LHCN-M2 (cell line): ENCODE measurements at regions not wholly inside any gene's neighbourhood (a gene's known extent, or its start where the extent isn't known, plus 50 kb on each side); places are given as distances from the start of the nearest gene placed in this dataset.
"Not testable (repeated sequence)": the region's sequence is repeated elsewhere in the genome, so short reads cannot be mapped to it uniquely, and the experiment has no call there.

Experiments
- DNase-seq: peaks from one replicate; pipeline ENCODE4 v3.0.0-alpha.2; 2012; ENCODE audit warnings: low read depth

GRCh38 chr6:27826612-27826985 lies 85.6 kb downstream of the OR2B2 start:
- not testable (repeated sequence) for DNase-seq

GRCh38 chr6:27825848-27826611 lies 86.2 kb downstream of the OR2B2 start:
- DNase-seq = not testable (repeated sequence)

GRCh38 chr6:27825025-27825793 lies 87.0 kb downstream of the OR2B2 start:
- DNase-seq = peak; percentile 17

DNA sequence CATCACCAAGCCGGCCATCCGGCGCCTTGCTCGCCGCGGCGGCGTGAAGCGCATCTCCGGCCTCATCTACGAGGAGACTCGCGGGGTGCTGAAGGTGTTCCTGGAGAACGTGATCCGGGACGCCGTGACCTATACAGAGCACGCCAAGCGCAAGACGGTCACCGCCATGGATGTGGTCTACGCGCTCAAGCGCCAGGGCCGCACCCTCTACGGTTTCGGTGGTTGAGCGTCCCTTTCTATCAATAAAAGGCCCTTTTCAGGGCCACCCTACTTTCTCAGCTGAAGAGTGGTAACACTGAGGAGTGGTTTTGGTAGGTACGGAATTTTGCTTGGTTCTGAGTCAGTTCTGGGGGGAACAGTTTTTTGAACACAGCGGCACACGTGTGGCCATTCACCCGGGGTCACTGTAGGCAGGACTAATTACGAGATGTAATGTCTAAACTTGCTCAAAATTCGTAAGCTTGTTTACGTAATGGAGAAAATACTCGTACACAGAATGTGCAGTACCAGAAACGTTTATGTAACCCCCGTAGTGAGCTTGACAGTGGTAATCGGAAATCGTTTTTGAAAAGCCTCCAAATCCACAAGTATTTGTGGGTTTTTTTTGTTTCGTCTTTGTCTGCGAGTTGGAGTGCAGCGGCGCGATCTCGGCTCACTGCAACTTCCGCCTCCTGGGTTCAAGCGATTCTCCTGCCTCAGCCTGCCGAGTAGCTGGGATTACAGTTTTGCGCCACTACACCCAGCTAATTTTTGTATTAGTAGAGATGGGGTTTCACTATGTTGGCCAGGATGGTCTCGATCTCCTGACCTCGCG lies 87.8 kb downstream of the OR2B2 start:
- peak; percentile 70 for DNase-seq

DNA sequence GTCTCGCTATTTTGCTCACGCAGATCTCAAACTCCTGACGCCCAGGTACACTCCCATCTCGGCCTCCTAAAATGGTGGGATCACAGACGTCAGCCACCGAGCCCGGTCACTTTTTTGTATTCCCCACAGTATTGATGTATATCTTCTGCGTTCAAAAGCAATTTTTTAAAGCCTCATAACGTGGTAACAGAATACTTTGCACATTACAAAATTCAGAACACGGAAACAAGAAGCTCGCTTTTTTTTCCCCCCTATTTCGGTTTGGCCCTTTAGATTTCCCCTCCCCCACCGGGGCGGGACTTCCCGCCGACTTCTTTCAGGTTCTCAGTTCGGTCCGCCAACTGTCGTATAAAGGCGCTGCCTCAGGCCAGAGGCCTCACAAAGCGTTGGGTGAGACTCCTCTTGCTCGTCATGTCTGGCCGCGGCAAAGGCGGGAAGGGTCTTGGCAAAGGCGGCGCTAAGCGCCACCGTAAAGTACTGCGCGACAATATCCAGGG lies 88.4 kb downstream of the OR2B2 start:
- DNase-seq = peak; percentile 73

DNA sequence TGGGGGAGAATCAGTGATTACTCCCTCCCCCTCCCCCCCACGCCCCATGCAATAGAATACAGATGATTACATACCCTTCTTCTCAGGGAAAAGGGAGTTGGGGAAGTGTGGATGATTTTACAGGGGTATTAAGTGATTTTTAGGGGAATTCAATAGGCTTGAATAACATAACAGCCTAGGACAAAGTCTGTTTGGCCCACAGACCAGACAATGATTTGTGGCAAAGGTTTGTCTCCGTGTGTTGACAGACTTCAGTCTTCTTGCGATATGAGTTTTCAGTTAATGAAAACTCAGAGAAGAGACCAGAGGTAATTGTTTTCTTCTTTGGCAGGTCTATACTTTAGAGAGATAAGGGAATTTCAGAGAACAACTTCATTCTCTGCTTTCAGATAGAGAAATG lies 95.3 kb downstream of the OR2B2 start:
- DNase-seq = no peak

DNA sequence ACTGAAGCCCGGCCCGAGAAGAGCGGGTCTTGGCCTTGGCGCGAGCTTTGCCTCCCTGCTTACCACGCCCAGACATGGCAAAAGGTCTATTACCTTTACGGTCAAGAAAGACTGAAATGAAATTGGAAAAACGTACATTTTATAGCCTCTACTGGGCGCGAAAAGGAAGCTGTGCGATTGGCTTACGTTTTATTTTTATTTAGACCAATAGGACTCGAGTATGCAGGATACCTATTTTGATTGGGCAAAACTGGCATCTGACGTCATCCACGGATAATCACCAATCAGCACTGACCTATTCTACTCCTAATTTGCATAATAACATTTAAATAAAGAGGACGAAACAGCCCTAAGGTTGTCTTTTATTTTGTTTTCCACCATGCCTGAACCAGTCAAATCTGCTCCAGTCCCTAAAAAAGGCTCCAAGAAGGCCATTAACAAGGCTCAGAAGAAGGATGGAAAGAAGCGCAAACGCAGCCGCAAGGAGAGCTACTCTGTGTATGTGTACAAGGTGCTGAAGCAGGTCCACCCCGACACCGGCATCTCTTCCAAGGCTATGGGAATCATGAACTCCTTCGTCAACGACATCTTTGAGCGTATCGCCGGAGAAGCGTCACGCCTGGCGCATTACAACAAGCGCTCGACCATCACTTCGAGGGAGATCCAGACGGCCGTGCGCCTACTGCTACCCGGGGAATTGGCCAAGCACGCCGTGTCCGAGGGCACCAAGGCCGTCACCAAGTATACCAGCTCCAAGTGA lies 97.4 kb downstream of the OR2B2 start:
- no peak for DNase-seq

DNA sequence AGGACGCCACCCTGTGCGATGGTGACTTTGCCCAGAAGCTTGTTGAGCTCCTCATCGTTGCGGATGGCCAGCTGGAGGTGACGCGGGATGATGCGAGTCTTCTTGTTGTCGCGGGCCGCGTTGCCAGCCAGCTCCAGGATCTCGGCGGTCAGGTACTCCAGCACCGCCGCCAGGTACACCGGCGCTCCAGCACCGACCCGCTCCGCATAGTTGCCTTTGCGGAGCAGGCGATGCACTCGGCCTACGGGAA lies 97.9 kb downstream of the OR2B2 start:
- not testable (repeated sequence) for DNase-seq

GRCh38 chr6:27812805-27813492 lies 99.2 kb downstream of the OR2B2 start:
- DNase-seq = no peak

- DNase-seq = no peak
Observed at GRCh38 chr6:27812078-27812804, 100.0 kb downstream of the OR2B2 start.

DNA sequence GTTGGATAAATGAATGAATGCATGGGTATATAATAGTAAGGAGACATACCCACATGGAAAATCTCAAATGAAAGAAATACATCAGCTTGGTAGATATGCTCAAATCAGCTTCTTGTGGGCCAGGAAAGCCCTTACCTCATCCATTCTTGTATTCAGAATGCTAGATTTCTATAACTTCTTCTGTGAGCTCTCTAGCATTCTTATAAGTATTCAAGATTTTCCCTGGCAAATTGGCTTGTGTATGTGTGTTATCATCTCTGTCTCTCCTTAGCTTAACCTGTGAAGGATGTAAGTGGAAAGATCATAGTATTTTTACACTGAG lies 100.8 kb downstream of the OR2B2 start:
- no peak for DNase-seq

DNA sequence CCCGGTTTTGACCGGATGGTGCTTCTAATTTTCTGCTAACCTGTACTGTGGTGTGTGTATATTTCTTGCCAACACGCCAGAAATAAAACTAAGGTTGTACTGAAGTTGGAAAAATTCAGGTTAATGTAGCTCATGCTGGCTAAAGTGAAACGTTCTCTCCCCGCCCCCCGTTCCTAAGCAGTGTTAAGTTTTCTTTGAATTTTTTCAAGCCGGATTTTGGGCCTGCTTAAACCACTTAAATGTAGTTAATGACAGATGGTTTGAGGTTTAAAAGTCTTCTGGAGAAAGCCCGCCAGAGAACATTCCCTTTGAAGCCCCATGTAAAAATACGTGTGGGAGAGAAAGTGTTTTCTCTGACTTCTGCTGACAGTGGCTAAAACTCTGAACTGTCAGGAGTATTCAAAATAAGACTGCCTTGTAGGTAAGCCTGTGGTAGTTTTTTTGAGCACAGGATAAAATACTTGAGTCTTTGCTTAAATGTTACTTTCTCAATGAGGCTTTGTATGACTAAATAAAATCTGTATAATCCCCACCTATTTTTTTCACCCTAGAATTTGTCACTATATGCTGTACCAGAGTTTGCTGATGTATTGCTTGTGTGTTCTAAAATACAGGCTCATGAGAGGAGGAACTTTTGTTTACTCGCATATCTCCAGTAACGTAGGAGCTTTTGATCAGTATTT lies 101.3 kb downstream of the OR2B2 start:
- no peak for DNase-seq

GRCh38 chr6:27809939-27810767 lies 102.0 kb downstream of the OR2B2 start:
- peak; percentile 96 for DNase-seq

DNA sequence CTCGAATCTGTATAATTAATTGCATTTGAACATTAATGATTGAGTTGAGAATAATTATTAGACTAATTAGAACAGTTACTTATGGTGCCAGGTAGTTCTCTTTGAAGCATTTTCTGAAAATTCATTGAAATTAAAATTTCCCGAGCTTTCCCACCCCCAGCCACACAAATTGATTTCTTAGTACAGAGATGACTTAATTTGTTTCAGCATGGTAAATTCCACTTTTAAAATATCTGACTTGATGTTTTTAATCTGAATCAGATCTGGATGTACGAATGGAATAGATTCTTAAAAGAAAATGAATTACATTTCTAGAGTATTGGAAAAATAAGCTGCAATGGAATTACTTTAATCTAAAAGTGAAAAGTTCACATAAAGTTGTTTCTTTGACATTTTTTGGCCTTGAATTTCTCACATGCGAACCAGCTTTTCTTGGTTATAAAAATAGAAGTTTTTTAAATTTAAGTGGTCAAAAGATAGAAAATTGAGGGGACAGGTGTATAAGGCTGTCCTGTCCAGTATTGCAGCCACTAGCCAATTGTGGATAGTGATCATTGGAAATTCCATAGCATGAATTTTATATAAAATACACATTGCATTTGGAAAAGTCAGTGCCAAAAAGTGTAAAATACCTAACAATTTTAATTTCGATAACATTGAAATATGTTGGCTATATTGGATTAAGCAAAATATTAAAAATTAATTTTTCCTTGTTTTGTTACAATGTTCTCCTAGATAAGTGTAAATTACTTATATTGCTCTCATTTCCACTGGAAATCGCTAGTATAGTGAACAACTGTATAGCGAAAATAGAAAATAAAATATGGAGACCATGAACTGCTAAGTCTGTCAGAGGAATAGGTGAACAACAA lies 102.9 kb downstream of the OR2B2 start:
- DNase-seq = no peak

GRCh38 chr6:27808242-27809066 lies 103.7 kb downstream of the OR2B2 start:
- peak; percentile 14 for DNase-seq

- DNase-seq = peak; percentile 86
Observed at GRCh38 chr6:27807441-27808241, 104.6 kb downstream of the OR2B2 start.
